ENCODE measurements at regions not wholly inside any gene's neighbourhood (a gene's known extent, or its start where the extent isn't known, plus 50 kb on each side); places are given as distances from the start of the nearest gene placed in this dataset.

DNA sequence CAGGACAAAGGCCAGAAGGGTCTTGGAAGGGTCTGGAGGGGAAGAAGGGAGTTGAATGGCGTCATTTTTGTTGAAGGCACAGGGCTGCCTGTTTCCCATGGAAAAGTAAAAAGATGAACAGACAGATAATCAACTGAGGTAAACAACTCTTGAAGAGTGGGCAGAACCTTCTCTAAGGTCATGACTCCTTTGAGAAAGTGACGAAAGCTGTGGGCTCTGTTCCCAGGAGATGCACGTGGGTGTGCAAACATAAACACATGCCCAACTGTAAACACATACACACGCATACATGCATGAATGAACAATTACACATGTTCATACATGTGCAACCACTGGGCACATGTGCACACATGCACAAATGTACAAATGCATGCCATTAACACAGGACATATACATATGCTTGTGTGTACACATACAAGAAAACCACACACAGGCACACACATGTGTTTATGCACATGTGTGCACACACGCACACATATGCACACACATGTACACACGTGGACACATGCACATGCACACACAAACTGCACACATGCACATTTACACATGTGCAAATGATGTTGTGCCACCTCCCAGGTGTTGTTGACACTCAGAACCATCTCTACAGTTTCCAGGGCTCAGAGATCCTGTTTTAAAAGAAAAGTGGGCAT lies 143.3 kb downstream of the GADD45G start:
- DNase-seq: no peak

DNA sequence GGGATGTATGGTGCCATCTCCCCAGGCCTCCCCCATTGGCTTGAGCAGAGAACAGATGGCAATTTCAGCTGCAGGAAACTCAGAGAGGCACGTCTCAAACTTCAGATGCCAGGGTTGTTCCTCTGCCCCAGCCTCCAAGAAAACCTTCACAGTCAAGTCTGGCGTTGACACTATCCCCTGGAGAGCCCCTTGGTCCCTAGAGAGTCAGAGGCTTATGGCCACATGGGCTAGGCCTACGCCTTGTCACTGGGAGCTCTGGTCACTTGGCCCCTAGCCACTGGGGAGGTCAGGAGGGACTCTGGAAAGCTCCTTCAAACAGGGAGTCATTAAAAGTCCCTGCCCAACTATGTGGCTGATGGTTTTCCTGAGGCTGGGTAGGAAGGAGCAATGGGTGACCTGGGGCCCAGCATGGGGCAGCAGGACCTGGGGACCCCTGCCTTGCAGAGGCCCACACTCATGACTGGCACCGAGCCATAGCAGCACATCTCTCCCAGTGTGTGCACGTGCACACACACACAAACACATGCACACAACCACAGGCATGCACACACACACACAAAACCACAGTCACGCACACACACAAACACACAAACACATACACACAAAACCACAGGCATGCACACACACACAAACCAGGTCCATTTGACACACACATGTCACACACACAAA lies 144.2 kb downstream of the GADD45G start:
- no peak for DNase-seq

DNA sequence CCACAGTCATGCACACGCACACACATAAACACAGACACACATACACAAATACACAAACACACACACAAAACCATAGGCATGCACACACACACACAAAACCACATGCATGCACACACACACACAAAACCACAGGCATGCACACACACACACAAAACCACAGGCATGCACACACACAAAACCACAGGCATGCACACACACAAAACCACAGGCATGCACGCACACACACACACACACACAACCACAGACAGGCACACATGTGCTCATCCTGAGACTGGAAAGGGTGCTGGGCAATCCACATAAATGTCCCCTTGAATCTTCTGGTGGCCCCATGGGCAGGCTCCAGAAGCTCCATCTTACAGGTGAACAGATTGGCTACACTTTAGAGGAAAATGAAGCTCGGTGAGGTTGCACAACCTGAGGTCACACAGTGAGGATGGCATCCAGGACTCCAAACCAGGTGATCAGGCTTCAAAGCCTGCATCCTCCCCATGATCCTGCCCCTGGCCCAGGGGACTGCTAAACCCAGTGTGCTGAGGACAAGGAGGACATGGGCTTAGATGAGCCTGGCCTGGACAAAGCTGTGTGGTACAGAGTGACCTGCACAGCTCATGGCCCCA lies 144.8 kb downstream of the GADD45G start:
- DNase-seq: no peak

DNA sequence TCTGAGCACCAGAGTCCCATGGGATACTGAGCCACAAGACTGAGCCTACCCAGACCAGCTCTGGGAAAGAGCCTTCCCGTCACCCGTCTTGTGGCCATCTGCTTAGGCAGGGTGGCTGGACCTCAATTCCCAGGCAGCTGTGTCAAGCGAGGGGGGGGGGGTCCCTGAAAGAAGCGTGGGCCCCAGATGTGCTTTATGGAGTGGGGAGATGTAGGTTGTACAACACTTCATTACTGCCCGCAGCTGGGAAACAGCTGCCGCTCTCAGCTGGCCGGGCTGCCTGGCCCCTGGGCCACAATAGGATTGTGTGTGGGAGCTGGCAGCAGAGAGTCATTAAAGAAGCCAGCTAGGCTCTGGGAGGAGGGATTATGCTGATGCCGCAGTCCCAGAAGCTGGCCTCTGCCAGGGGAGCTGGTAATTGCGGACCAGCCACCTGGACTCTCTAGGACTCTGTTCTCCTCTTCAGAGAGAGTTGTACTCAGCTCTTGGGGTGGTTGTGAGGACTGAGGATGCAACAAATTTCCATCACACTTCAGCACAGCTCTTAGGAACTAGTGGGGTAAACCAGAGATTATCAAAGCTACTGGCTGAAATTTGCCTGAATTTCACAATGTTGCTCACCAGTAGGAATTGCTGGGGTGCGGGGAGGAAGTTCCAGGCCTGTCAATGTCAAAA lies 145.4 kb downstream of the GADD45G start:
- DNase-seq: no peak

GRCh38 chr9:89751079-89751825 lies 146.4 kb downstream of the GADD45G start:
- DNase-seq: no peak

DNA sequence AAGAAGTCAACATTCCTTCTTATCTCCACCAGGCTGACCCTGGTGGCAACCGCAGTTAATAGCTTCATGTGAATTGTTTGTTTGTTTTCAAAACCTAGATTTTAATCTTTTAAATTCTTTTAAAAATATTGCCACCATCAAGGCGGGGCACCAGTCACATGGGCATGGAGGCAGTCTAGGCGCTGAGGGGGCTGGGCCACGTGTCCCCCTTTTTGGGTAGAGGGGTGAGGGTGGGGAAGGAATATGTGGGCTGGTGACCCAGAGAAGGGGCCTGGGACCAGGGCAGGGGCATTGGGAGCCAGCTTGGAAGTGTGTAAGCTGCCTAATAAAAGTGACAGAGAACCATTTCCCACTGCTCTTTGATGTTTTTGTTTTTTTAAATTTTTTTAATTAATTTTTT lies 147.3 kb downstream of the GADD45G start:
- DNase-seq: no peak

- DNase-seq: no peak
Measured at GRCh38 chr9:89753472-89754055, 148.8 kb downstream of the GADD45G start.

DNA sequence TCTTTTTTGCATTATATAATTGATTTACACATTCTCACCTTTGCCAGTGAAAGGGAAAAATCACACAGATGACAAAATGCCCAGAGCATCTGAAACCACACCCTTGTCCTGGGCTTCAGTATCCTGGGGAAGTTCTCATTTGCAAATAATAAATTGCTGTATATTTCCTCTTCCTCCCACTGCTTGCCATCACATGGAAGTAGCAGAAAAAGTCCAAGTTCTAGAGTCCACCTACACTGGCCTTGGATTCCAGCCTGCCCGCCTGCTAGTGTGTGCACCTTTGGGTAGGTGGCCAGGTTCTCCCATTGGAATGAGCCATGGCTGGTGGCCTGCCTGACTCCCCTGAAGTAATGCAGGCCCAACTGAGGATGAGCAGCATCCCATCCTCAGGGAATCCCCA lies 149.4 kb downstream of the GADD45G start:
- no peak for DNase-seq

GRCh38 chr9:89755821-89756220 lies 151.0 kb downstream of the GADD45G start:
- DNase-seq: no peak

DNA sequence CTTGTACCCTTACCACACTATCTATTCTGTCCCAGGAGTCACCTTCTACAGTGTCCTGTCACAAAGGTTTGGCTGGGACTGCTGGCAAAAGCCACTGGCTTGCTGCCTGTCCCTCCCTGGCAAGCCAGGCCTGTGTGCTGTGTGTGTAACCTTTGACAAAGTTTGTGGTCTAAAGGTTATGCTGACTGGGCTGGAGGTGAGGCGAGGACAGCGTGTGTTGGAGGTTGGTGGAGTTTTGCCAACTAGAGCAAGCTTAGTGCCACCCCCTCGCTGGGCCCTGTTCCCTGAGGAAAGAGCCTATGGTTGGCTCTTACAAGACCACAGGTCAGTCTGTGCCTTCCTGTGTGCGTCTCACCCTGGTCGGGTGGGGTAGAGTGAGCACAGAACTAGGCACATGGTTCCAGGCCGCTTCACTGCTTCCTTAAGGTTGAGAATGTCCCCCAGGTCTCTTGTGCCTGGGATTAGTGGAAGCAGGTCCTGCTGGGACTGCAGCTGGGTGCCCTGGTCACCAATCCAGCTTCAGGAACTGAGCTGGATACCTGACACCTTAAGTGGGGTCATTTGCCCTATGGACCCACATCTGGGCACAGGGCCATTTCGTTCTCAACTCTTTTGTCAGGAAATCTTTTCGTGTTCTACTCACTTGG lies 152.2 kb downstream of the GADD45G start:
- DNase-seq: no peak

- no peak for DNase-seq
Measured at GRCh38 chr9:89757776-89758528, 153.1 kb downstream of the GADD45G start.

DNA sequence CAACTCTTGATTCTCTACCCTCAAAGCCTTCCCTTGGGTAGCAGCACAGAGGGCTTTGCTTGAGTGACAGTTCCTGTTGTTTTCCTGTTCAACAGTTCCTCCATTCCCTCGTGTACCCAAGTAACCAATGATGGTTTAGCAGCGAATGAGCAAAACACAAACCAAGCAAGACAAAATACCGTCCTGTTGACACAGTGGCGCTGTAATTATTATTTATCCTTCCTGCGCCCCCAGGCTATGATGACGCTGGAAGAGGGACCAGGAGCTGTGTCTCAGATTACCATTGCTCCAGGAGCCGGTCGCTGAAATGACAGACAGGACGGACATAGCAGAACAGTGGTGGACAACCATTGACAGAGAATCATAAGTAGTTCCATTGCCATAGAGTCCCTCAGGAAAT lies 154.8 kb downstream of the GADD45G start:
- no peak for DNase-seq

- no peak for DNase-seq
Measured at GRCh38 chr9:89760123-89760522, 155.3 kb downstream of the GADD45G start.

DNA sequence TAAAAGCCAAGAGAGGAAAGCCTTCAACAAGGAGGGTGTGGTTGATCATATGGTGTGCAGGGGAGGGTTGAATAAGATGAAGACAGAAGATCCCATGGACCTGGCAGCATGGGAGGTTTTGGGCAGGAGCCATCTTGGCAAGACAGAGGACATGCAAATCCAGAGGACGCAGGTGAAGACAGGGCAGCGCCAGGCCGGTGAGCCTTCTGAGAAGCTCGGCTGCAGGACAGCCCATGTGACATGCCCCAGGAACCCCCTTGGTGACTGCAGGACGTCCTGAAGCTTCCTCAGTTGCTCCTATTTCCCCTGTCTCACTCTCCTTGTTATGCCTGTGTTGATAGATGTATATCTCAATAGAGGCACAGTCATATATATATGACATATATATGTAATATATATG lies 159.4 kb downstream of the GADD45G start:
- DNase-seq: no peak

- DNase-seq: no peak
Measured at GRCh38 chr9:89765211-89765946, 160.6 kb downstream of the GADD45G start.

DNA sequence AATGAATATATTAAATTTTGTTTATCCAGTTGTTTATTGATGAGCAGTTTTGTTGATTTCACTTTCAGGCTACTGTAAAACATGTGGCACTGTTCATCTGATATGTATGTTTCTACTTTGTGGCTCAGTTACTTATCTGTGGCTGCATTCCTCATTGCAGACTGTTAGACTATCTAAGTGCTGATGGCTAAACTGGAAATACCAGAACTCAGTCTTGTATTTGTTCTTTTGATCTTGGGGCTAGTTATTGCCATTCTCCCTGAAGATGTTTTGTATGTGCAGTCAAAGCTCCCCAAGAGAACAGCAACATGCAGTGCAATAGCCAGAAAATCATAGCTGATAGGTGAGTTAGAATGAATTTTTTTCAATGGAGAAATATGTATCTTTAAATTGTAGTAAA lies 162.2 kb downstream of the GADD45G start:
- DNase-seq: no peak

DNA sequence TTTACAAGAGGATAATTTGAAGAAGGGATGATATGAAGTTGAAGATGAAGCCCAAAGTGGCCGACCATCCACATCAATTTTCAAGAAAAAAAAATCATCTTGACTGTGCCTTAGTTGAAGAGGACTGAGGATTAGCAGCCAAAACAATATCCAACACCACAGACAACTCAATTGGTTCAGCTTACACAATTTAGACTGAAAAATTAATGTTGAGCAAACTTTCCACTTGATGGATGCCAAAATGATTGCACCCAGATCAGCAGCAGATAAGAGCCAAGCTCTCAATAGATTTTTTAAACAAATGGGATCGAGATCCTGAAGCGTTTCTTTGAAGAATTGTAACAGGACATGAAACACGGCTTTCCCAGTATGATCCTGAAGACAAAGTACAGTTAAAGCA lies 163.2 kb downstream of the GADD45G start:
- no peak for DNase-seq

GRCh38 chr9:89768650-89769071 lies 163.8 kb downstream of the GADD45G start:
- no peak for DNase-seq

DNA sequence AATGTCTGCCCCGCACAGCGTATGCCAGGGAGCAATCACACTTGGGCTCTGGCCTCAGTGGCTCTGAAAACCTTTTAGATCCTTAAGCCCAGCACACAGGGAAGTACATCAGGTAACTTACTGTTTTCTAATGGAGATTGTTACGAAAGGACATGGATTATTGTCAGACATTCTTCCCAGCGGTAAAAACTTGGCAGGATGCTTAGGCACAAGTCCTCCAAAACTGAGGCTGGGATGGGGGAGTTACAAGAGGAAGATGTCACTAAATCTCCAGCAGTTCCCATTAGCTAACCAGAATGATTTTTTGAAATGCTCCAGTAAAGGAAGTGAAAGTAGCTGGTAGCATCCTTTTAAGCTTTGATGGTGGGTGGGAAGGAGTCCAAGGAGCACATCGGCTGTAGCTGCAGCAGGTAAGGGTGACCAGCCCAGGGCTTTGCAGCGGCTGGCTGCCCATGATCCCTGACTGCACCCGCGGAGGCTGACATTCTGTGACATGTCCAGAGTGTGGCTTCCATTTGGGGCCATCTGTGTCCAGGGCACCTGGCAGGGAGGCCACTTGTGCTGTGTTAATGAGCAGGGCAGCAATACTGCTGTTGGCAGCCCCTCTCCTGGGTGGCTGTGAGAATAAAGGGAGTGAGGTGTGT lies 165.8 kb downstream of the GADD45G start:
- no peak for DNase-seq

GRCh38 chr9:89771205-89771604 lies 166.4 kb downstream of the GADD45G start:
- DNase-seq: no peak
